OCI-LY7 (cell line): ENCODE measurements at regions not wholly inside any gene's neighbourhood (a gene's known extent, or its start where the extent isn't known, plus 50 kb on each side); places are given as distances from the start of the nearest gene placed in this dataset.

ENCODE experiments used
- CTCF ChIP-seq: fragments of 200-600 bp; sonication (generic); conservative IDR thresholded peaks from 2 replicates; pipeline ENCODE4 v1.5.1; 2014; ENCODE audit warnings: mild to moderate bottlenecking, antibody characterized with exemption, low read length, moderate library complexity, mixed read lengths
- EZH2phosphoT487 ChIP-seq: fragments of 200-600 bp; sonication (generic); IDR thresholded peaks from 2 replicates; pipeline ENCODE4 v1.6.1; 2018; ENCODE audit warnings: low read depth, borderline replicate concordance, mild to moderate bottlenecking, mixed run types, antibody characterized with exemption, low read length, moderate library complexity, mixed read lengths

- TF ChIP-seq CTCF (no peak), EZH2phosphoT487 (no peak)
Observed at GRCh38 chr10:77737608-77738007, 100.0 kb upstream of the KCNMA1 start.
